ENCODE measurements at regions not wholly inside any gene's neighbourhood (a gene's known extent, or its start where the extent isn't known, plus 50 kb on each side); places are given as distances from the start of the nearest gene placed in this dataset.

- no peak for TF ChIP-seq CTCF (conservative IDR thresholded peaks at IDR 0.05; ENCODE audit: control insufficient read depth, insufficient read depth, low read depth, low read length)
- no peak overlapping the region for H3K4me3 ChIP-seq (ENCODE audit: control insufficient read depth, low read depth, low read length)
- no peak for DNase-seq (ENCODE audit: low read depth)
Observed at GRCh38 chrX:109926118-109926517, 76.8 kb upstream of the TMEM164 start.

GRCh38 chrX:109926743-109927662, 75.9 kb upstream of the TMEM164 start:
- no peak for DNase-seq (ENCODE audit: low read depth)
- H3K4me3 ChIP-seq (ENCODE audit: control insufficient read depth, low read depth, low read length) = no peak overlapping the region
- no peak for TF ChIP-seq CTCF (conservative IDR thresholded peaks at IDR 0.05; ENCODE audit: control insufficient read depth, insufficient read depth, low read depth, low read length)

- no peak for DNase-seq (ENCODE audit: low read depth)
- TF ChIP-seq CTCF (conservative IDR thresholded peaks at IDR 0.05; ENCODE audit: control insufficient read depth, insufficient read depth, low read depth, low read length) = no peak
- no peak overlapping the region for H3K4me3 ChIP-seq (ENCODE audit: control insufficient read depth, low read depth, low read length)
Observed at GRCh38 chrX:109927663-109928273, 75.1 kb upstream of the TMEM164 start.

- no peak for DNase-seq (ENCODE audit: low read depth)
- no peak for TF ChIP-seq CTCF (conservative IDR thresholded peaks at IDR 0.05; ENCODE audit: control insufficient read depth, insufficient read depth, low read depth, low read length)
Observed at GRCh38 chrX:109928596-109929335, 74.1 kb upstream of the TMEM164 start.

GRCh38 chrX:109931677-109932076, 71.2 kb upstream of the TMEM164 start:
- no peak for TF ChIP-seq CTCF (conservative IDR thresholded peaks at IDR 0.05; ENCODE audit: control insufficient read depth, insufficient read depth, low read depth, low read length)
- DNase-seq (ENCODE audit: low read depth) = no peak
- no peak overlapping the region for H3K4me3 ChIP-seq (ENCODE audit: control insufficient read depth, low read depth, low read length)

More at GRCh38 chrX:109928596-109929335, 74.1 kb upstream of the TMEM164 start:
- H3K4me3 ChIP-seq (ENCODE audit: control insufficient read depth, low read depth, low read length) = no peak overlapping the region

- TF ChIP-seq CTCF (conservative IDR thresholded peaks at IDR 0.05; ENCODE audit: control insufficient read depth, insufficient read depth, low read depth, low read length) = no peak
- peak; percentile 68 for DNase-seq (ENCODE audit: low read depth)
- H3K4me3 ChIP-seq (ENCODE audit: control insufficient read depth, low read depth, low read length) = no peak overlapping the region
Observed at GRCh38 chrX:109934434-109934833, 68.5 kb upstream of the TMEM164 start.

Measured in fibroblast of mammary gland (primary cell).